Cerebellar cortex (tissue), 1 donor: ENCODE measurements at regions not wholly inside any gene's neighbourhood (a gene's known extent, or its start where the extent isn't known, plus 50 kb on each side); places are given as distances from the start of the nearest gene placed in this dataset.

ENCODE experiments used
- DNase-seq: peaks from one replicate; pipeline ENCODE4 v3.0.0-alpha.2; 2015; ENCODE audit warnings: low spot score

GRCh38 chr20:60999250-60999649, 252.8 kb upstream of the CDH4 start:
- DNase-seq, result no peak

GRCh38 chr20:61002090-61002489, 250.0 kb upstream of the CDH4 start:
- DNase-seq, result no peak

- no peak for DNase-seq
Observed at GRCh38 chr20:61014491-61014890, 237.6 kb upstream of the CDH4 start.

GRCh38 chr20:61015602-61016001, 236.5 kb upstream of the CDH4 start:
- no peak for DNase-seq

GRCh38 chr20:61019322-61019721, 232.7 kb upstream of the CDH4 start:
- DNase-seq, result no peak

DNA sequence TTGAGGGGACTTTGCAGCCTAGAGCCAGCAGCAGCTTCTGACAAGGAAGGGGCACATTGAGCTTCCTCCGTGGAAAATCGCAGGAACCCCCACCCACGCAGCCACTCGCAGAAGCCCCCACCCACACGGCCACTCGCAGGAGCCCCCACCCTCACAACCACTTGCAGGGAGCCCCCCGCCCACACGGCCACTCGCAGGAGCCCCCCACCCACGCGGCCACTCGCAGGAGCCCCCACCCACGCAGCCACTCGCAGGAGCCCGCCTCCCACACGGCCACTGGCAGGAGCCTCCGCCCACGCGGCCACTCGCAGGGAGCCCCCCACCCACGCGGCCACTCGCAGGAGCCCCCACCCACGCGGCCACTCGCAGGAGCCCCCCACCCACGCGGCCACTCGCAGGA, 228.4 kb upstream of the CDH4 start:
- no peak for DNase-seq

DNA sequence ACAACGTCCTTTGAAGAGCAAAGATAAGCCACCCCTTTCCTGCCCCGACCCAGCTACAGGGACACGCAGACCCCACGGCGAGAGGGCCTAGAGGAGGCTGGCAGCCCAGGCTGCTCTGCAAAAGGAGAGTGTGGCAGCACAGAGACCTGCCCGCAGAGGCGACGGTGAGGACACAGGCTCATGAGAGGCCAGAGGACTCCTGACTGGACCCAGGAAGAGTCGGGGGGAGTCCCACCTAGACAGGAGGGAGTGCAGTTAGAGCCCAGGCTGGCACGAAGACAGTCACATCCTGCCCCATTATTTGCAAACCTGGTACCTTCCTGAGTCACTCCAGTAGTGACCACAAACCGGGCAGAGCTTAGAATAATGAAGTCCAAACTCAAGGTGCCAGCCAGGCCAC, 227.7 kb upstream of the CDH4 start:
- no peak for DNase-seq

DNA sequence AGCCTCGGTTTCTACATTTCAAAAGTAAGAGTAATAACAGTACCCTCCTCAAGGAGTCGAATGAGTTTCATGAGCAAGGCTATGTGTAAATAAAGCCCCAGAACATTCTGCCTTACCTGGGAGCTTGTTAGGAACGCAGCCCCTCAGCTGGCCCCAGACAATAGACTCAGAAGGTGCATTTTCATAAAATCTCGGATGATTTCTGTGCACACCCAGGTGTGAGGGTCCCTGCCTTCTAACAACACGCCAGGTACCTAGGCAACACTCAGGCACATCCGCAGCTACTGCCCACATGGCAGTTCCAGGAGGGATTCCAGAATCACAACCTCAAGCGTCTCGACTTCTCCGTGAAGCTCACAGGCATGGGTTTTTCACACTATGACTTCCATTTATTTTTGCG, 226.5 kb upstream of the CDH4 start:
- DNase-seq, result no peak

DNA sequence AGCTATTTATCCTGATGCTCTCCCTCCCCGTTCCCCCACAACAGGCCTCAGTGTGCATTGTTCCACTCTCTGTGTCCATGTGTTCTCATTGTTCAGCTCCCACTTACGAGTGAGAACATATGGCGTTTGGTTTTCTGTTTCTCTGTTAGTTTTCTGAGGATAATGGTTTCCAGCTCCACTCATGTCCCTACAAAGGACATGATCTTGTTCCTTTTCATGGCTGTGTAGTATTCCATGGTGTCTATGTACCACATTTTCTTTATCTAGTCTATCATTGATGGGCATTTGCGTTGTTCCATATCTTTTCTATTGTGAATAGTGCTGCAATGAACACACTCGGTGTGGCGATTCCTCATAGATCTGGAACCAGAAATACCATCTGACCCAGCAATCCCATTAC, 225.9 kb upstream of the CDH4 start:
- no peak for DNase-seq

DNA sequence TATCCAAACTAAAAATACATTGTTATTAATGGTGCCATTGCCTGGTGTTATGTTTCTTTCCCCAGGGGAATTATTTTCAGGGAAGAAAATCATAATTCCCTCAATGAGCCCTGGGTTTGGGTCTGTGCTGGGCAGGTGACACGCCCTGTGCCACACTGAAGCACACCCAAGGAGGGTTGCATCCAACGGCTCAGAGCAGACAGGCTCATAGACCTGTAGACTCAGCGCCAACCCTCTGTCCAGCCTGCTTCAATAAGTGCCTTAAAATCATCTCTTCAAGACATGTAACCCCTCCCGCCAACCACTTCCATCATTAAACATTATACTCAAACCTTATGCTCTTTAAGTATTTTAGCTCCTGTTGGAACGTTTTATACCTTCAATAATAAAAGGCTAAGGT, 225.3 kb upstream of the CDH4 start:
- no peak for DNase-seq

DNA sequence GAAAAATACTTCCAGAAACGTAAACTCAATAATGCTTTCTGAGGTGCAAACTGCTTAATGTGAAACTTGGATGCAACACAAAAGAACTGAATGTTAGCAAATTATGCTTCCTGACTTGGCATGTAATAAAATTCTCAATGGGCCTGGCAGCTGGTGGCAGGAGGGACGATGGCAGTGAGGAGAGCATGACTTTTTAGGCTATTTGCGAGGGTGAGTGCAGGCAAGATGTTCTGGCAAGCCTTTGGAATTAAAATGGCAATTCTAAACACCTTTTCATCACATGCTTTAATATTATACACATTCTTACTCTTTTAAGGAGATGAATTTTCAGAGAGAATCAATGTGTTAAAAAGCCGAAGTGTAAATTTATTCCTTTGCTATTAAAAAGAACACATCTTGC, 224.8 kb upstream of the CDH4 start:
- DNase-seq, result no peak

GRCh38 chr20:61030130-61030529, 221.9 kb upstream of the CDH4 start:
- no peak for DNase-seq

DNA sequence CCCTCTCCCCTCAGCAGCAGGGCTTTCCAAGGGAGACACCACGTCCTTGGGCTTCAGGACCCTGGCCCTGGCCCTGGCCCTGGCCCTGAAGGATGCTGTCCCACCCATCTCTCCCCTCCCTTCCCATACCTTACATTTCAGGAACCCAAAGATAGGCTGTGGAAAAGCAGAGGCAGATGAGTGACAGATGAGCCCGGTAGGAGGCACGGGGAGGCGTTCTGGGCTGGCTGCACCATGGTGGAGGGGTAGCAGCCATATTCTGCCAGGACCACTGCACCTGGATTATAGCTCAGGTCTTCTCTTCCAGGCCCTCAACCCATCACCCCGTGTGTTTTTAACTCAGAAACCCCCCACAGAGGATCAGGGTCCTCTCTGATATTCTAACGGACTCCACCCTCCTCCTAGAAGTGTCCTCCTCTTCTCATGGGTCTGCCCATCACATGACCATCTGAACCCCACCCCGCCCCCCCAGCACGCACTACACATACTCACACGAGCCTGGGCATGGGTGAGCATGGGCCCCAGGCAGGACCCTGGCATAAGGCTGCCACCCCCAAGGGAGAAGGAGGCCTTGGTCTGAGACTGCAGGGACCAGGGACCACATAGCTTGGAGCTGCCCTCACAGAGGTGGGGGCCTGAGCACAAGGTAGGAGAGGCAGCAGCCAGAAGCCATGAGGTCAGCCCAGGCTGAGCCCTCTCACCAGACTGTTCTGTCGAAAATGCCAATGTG, 220.8 kb upstream of the CDH4 start:
- DNase-seq, result no peak

DNA sequence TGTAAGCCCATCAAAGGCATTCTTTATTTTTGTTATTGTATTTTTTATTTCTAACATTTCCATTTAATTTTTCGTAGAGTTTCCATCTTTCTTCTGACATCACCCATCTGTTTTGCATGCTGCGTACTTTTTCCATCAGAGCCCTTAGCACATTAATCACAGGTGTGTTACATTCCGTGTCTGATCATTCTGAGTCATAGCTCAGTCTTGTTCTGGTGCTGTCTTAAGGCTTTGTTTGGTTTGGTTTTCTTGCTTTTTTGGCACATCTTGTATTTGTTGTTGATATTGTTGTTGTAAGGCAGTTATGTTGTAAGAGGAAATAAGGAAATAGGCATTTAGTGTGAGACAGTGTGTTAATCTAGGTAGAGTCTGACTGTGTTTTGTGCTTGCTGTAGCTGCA, 214.6 kb upstream of the CDH4 start:
- DNase-seq, result no peak

DNA sequence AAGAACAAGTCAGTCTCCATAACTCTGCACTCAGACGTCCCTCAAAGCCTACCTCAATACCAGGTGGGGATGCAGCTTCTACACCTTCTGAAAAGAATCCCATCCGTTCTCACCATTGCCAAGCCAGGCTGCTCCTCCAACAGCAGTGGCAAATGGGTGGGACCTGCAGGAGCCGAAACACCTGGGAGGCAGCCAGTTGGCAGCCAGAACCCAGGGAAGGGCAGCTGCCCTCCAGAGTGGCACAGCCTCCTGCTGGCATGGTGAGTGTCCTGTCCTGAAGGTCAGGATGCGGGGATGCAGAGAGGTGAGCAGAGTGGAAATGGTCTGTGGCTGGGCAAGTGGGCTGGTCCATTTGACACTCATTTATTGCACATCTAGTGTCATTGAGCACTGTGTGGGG, 210.6 kb upstream of the CDH4 start:
- DNase-seq, result no peak

- DNase-seq, result no peak
Observed at GRCh38 chr20:61042506-61043385, 209.3 kb upstream of the CDH4 start.

GRCh38 chr20:61043681-61044080, 208.4 kb upstream of the CDH4 start:
- no peak for DNase-seq

DNA sequence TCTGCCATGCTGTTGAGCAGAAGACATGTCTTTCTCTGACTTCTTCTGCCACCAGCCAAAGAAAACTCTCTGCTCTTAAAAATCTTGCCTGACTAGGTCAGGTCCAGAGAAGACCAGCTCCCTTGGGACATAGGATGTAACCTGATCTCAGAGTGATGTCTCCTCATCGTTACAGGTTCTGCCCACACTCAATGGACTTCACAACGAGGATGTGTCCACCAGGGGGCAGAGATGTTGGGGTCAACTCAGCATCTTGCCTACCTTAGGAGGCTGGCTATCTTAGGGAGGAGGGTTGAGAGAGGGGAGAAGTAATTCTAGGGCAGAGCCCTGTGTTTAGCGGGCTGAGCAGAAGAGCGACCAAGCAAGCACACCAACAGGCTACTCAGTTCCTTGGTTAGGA, 207.6 kb upstream of the CDH4 start:
- no peak for DNase-seq

DNA sequence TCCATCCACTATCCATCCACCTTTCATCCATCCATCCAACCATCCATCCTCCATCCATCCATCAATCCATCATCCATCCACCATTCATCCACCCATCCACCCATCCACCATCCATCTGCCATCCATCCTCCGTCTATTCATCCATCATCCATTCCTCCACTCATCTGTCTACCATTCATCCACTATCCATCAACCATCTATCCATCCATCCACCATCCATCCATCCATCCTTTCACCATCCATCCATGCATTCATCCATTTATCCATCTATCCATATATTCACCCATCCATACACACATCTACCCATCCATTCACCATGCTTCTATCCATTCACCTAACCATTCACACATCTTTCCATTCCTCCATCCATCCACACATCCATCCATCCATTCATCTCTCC, 207.0 kb upstream of the CDH4 start:
- DNase-seq, result no peak

DNA sequence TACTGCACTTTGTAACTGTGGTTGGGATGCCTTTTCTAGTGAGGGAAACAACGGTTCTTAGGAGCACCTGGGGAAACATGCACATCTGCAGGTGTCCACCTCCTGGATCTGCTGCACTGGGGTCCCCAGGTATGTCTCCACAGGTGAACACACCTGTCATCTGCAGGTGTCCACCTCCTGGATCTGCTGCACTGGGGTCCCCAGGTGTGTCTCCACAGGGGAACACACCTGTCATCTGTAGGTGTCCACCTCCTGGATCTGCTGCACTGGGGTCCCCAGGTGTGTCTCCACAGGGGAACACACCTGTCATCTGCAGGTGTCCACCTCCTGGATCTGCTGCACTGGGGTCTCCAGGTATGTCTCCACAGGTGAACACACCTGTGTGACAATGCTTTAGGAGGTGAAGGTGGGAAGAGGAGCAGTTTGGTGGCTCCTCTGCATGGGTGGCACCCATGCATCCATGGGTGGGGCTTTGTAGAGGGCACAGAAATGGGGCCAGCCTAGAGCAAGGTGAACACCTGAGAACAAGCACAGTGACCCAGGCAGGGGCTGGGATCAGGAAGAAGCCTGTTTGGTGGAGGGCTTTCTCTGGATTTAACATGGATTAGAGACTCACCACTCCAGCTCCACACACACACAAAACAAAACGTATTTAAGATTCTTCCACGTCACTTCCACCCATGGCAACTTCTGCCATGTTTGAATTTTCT, 206.0 kb upstream of the CDH4 start:
- no peak for DNase-seq

DNA sequence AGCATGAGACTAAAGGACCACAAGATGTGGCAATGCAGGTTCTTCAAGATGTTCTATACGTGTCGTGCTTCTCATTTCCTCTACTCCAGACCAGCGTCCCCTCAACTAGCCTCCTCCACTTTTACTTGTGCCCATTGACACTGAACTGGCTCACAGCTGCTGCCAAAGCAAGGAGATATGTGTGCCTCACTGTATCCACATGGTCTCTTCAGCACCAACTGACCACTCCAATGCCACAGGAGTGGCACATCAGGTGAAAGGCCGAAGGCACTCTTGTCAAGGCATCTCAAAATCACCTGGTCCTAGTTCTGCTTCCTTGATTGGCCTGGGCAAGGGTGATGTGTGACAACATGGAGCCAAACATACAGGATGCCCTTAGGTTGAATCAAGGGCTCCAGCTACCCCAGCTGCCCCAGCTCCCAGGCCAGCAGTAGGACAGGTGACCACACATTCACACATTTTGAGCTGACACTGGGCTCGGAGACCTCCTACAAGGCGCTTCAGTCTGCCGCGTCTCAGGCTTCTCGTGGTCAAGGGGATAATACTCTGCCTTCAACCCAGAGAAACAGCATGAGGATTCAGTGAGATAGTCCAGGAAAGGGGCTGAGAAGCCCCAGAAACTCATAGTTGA, 205.2 kb upstream of the CDH4 start:
- no peak for DNase-seq

GRCh38 chr20:61047515-61047914, 204.5 kb upstream of the CDH4 start:
- DNase-seq, result no peak

DNA sequence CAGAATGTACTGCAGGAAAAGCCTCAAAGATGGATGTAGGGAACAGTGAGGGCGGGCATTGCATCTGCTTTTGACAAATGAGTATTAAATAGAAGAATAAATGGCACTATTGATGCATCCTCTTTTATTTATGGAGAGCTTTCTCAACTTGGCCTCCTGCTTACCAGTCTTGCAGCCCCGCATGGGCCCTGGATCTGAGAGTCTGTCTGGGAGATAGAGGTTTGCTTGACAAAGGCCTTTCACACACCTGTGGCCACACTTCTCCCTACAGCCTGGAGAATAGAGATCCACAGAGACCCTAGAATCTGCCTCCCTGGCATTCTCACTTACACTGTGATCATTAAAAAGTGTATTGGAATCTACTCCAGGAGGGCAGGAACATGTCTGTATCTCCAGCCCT, 203.8 kb upstream of the CDH4 start:
- DNase-seq, result no peak
